ENCODE measurements at regions not wholly inside any gene's neighbourhood (a gene's known extent, or its start where the extent isn't known, plus 50 kb on each side); places are given as distances from the start of the nearest gene placed in this dataset.

GRCh38 chr7:42337225-42337905 is 100.4 kb upstream of the GLI3 start:
- intact Hi-C loops (cut with DNase I): no loop called here
- Histone ChIP-seq H3K27ac (ENCODE audit: low read length) (no peak overlapping the region), H3K9me3 (ENCODE audit: control insufficient read depth, low read length) (no peaks in the 10 kb centered on the region), H3K4me3 (ENCODE audit: low read length) (no peak overlapping the region), H3K4me1 (ENCODE audit: control insufficient read depth, insufficient read depth, low read length) (no peaks in the 10 kb centered on the region), H3K27me3 (ENCODE audit: control insufficient read depth, insufficient read depth) (no peaks in the 10 kb centered on the region)
- 88% methylated on average over 13 of the region's 13 CpGs for WGBS
- DNase-seq (no peak), ATAC-seq (no peak)

GRCh38 chr7:42332605-42333222 is 95.7 kb upstream of the GLI3 start:
- DNase-seq: no peak
- Histone ChIP-seq H3K27ac (ENCODE audit: low read length) (no peak overlapping the region), H3K4me3 (ENCODE audit: low read length) (no peak overlapping the region), H3K4me1 (ENCODE audit: control insufficient read depth, insufficient read depth, low read length) (no peaks in the 10 kb centered on the region), H3K27me3 (ENCODE audit: control insufficient read depth, insufficient read depth) (no peaks in the 10 kb centered on the region), H3K9me3 (ENCODE audit: control insufficient read depth, low read length) (no peaks in the 10 kb centered on the region)
- intact Hi-C loops (cut with DNase I): no loop called here
- WGBS: 82% methylated on average over 2 of the region's 2 CpGs
- no peak for ATAC-seq

GRCh38 chr7:42319631-42320030 is 82.6 kb upstream of the GLI3 start:
- no peak overlapping the region for H3K27ac ChIP-seq (ENCODE audit: low read length)
- H3K4me3 ChIP-seq (ENCODE audit: low read length): no peak overlapping the region
- DNase-seq: no peak
- no peaks in the 10 kb centered on the region for H3K4me1 ChIP-seq (ENCODE audit: control insufficient read depth, insufficient read depth, low read length)
- ATAC-seq: no peak
- intact Hi-C loops (cut with DNase I): no loop called here
- no peaks in the 10 kb centered on the region for H3K27me3 ChIP-seq (ENCODE audit: control insufficient read depth, insufficient read depth)
- WGBS: 53% methylated on average over 2 of the region's 2 CpGs
- H3K9me3 ChIP-seq (ENCODE audit: control insufficient read depth, low read length): no peaks in the 10 kb centered on the region

- H3K4me3 ChIP-seq (ENCODE audit: low read length): no peak overlapping the region
- intact Hi-C loops (cut with DNase I): no loop called here
- no peak for ATAC-seq
- H3K27ac ChIP-seq (ENCODE audit: low read length): no peak overlapping the region
- no peaks in the 10 kb centered on the region for H3K27me3 ChIP-seq (ENCODE audit: control insufficient read depth, insufficient read depth)
- no peak for DNase-seq
- H3K4me1 ChIP-seq (ENCODE audit: control insufficient read depth, insufficient read depth, low read length): no peaks in the 10 kb centered on the region
- no peaks in the 10 kb centered on the region for H3K9me3 ChIP-seq (ENCODE audit: control insufficient read depth, low read length)
Observed at GRCh38 chr7:42315631-42316030, 78.6 kb upstream of the GLI3 start.

- intact Hi-C loops (cut with DNase I): no loop called here
- Histone ChIP-seq H3K27me3 (ENCODE audit: control insufficient read depth, insufficient read depth) (no peaks in the 10 kb centered on the region), H3K27ac (ENCODE audit: low read length) (no peak overlapping the region), H3K9me3 (ENCODE audit: control insufficient read depth, low read length) (no peaks in the 10 kb centered on the region), H3K4me3 (ENCODE audit: low read length) (no peak overlapping the region), H3K4me1 (ENCODE audit: control insufficient read depth, insufficient read depth, low read length) (no peaks in the 10 kb centered on the region)
- DNase-seq (no peak), ATAC-seq (no peak)
- 50% methylated on average over 3 of the region's 3 CpGs for WGBS
Observed at GRCh38 chr7:42315103-42315502, 78.1 kb upstream of the GLI3 start.

- WGBS: 85% methylated on average over 1 of the region's 1 CpG
- no peak for DNase-seq
Observed at GRCh38 chr7:42314696-42315095, 77.7 kb upstream of the GLI3 start.

GRCh38 chr7:42311195-42311594 is 74.2 kb upstream of the GLI3 start:
- no peaks in the 10 kb centered on the region for H3K27me3 ChIP-seq (ENCODE audit: control insufficient read depth, insufficient read depth)
- DNase-seq: no peak
- no peak for ATAC-seq
- H3K4me3 ChIP-seq (ENCODE audit: low read length): no peak overlapping the region
- no peak overlapping the region for H3K27ac ChIP-seq (ENCODE audit: low read length)
- intact Hi-C loops (cut with DNase I): no loop called here
- H3K4me1 ChIP-seq (ENCODE audit: control insufficient read depth, insufficient read depth, low read length): no peaks in the 10 kb centered on the region
- no peaks in the 10 kb centered on the region for H3K9me3 ChIP-seq (ENCODE audit: control insufficient read depth, low read length)

More at GRCh38 chr7:42314696-42315095, 77.7 kb upstream of the GLI3 start:
- no peak overlapping the region for H3K4me3 ChIP-seq (ENCODE audit: low read length)
- H3K27ac ChIP-seq (ENCODE audit: low read length): no peak overlapping the region
- H3K4me1 ChIP-seq (ENCODE audit: control insufficient read depth, insufficient read depth, low read length): no peaks in the 10 kb centered on the region
- intact Hi-C loops (cut with DNase I): no loop called here
- no peaks in the 10 kb centered on the region for H3K9me3 ChIP-seq (ENCODE audit: control insufficient read depth, low read length)
- ATAC-seq: no peak
- no peaks in the 10 kb centered on the region for H3K27me3 ChIP-seq (ENCODE audit: control insufficient read depth, insufficient read depth)

GRCh38 chr7:42292991-42293521 is 56.0 kb upstream of the GLI3 start:
- WGBS: 78% methylated on average over 8 of the region's 8 CpGs
- no peaks in the 10 kb centered on the region for H3K9me3 ChIP-seq (ENCODE audit: control insufficient read depth, low read length)
- intact Hi-C loops (cut with DNase I): no loop called here
- no peak for DNase-seq
- no peak overlapping the region for H3K4me3 ChIP-seq (ENCODE audit: low read length)
- H3K27me3 ChIP-seq (ENCODE audit: control insufficient read depth, insufficient read depth): no peaks in the 10 kb centered on the region
- H3K4me1 ChIP-seq (ENCODE audit: control insufficient read depth, insufficient read depth, low read length): no peaks in the 10 kb centered on the region
- ATAC-seq: no peak
- H3K27ac ChIP-seq (ENCODE audit: low read length): no peak overlapping the region

- 82% methylated on average over 1 of the region's 1 CpG for WGBS
- Histone ChIP-seq H3K9me3 (ENCODE audit: control insufficient read depth, low read length) (no peaks in the 10 kb centered on the region), H3K27ac (ENCODE audit: low read length) (no peak overlapping the region), H3K27me3 (ENCODE audit: control insufficient read depth, insufficient read depth) (no peaks in the 10 kb centered on the region), H3K4me3 (ENCODE audit: low read length) (no peak overlapping the region), H3K4me1 (ENCODE audit: control insufficient read depth, insufficient read depth, low read length) (no peaks in the 10 kb centered on the region)
- intact Hi-C loops (cut with DNase I): no loop called here
- ATAC-seq: no peak
- DNase-seq: no peak
Observed at GRCh38 chr7:42289473-42289872, 52.5 kb upstream of the GLI3 start.
